ENCODE measurements at regions not wholly inside any gene's neighbourhood (a gene's known extent, or its start where the extent isn't known, plus 50 kb on each side); places are given as distances from the start of the nearest gene placed in this dataset.

- TF ChIP-seq, protein P1, sequence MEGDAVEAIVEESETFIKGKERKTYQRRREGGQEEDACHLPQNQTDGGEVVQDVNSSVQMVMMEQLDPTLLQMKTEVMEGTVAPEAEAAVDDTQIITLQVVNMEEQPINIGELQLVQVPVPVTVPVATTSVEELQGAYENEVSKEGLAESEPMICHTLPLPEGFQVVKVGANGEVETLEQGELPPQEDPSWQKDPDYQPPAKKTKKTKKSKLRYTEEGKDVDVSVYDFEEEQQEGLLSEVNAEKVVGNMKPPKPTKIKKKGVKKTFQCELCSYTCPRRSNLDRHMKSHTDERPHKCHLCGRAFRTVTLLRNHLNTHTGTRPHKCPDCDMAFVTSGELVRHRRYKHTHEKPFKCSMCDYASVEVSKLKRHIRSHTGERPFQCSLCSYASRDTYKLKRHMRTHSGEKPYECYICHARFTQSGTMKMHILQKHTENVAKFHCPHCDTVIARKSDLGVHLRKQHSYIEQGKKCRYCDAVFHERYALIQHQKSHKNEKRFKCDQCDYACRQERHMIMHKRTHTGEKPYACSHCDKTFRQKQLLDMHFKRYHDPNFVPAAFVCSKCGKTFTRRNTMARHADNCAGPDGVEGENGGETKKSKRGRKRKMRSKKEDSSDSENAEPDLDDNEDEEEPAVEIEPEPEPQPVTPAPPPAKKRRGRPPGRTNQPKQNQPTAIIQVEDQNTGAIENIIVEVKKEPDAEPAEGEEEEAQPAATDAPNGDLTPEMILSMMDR (IDR thresholded peaks at IDR 0.05): no peak
- no peak for TF ChIP-seq POLR2AphosphoS5 (IDR thresholded peaks at IDR 0.05; ENCODE audit: low read depth, low read length)
Measured at GRCh38 chr12:20232931-20233675, 135.2 kb upstream of the PDE3A start.
